Breast epithelium (tissue), 3 donors: ENCODE measurements at regions not wholly inside any gene's neighbourhood (a gene's known extent, or its start where the extent isn't known, plus 50 kb on each side); places are given as distances from the start of the nearest gene placed in this dataset.

ENCODE experiments used
- CTCF ChIP-seq, 3 donors: fragments of 450-650 bp; IDR thresholded peaks; one replicate each; pipeline ENCODE4 v1.5.1; 2016 to 2017; ENCODE audit warnings: antibody characterized with exemption in 3 of 3, mild to moderate bottlenecking in 3 of 3, moderate library complexity in 3 of 3
- POLR2AphosphoS5 ChIP-seq, 3 donors: sonication (generic); formaldehyde crosslinking; IDR thresholded peaks; one replicate each; pipeline ENCODE4 v1.6.1; 2017; ENCODE audit warnings: antibody characterized with exemption in 3 of 3

GRCh38 chr1:221290669-221291068 is 411.4 kb downstream of the HLX start:
- no peak for TF ChIP-seq POLR2AphosphoS5 (IDR thresholded peaks at IDR 0.05)
- TF ChIP-seq CTCF (IDR thresholded peaks at IDR 0.05) = no peak
